Liver (tissue), 8 donors: ENCODE measurements at regions not wholly inside any gene's neighbourhood (a gene's known extent, or its start where the extent isn't known, plus 50 kb on each side); places are given as distances from the start of the nearest gene placed in this dataset.

ENCODE experiments used
- DNase-seq: peaks from one replicate; pipeline ENCODE4 v3.0.0-alpha.2; 2017; ENCODE audit warnings: low spot score
- H3K27ac ChIP-seq, 2 donors: one replicate each; pipeline ENCODE4 v1.7.0; 2013; ENCODE audit warnings: inconsistent platforms in 2 of 2, low read length in 2 of 2, control low read depth in 1 of 2, low read depth in 1 of 2, mild to moderate bottlenecking in 1 of 2
- H3K27me3 ChIP-seq, 4 donors: one replicate each; pipeline versions ENCODE4 v1.6.1 to v1.7.0; 2013; ENCODE audit warnings: low read length in 3 of 4, inconsistent platforms in 1 of 4, mild to moderate bottlenecking in 1 of 4, moderate library complexity in 1 of 4; ENCODE audit not compliant: control insufficient read depth in 4 of 4, insufficient read depth in 4 of 4
- H3K36me3 ChIP-seq, 4 donors: one replicate each; pipeline versions ENCODE4 v1.6.1 to v1.7.0; 2013; ENCODE audit warnings: low read length in 3 of 4, mild to moderate bottlenecking in 3 of 4, low read depth in 1 of 4, moderate library complexity in 1 of 4; ENCODE audit not compliant: control insufficient read depth in 4 of 4, insufficient read depth in 3 of 4
- H3K4me1 ChIP-seq, 4 donors: one replicate each; pipeline versions ENCODE4 v1.6.1 to v1.7.0; 2013; ENCODE audit warnings: low read length in 3 of 4, mild to moderate bottlenecking in 3 of 4, moderate library complexity in 1 of 4; ENCODE audit not compliant: control insufficient read depth in 4 of 4, insufficient read depth in 4 of 4
- H3K4me3 ChIP-seq, 3 donors: one replicate each; pipeline versions ENCODE4 v1.6.1 to v1.7.0; 2013; ENCODE audit warnings: low read length in 3 of 3, control low read depth in 1 of 3, low read depth in 1 of 3, mild to moderate bottlenecking in 1 of 3
- H3K9ac ChIP-seq, 2 donors: one replicate each; pipeline ENCODE4 v1.7.0; 2013; ENCODE audit warnings: low read length in 2 of 2, mild to moderate bottlenecking in 2 of 2, moderate library complexity in 2 of 2, control low read depth in 1 of 2, low read depth in 1 of 2
- H3K9me3 ChIP-seq, 4 donors: one replicate each; pipeline versions ENCODE4 v1.6.1 to v1.7.0; 2013; ENCODE audit warnings: low read length in 3 of 4; ENCODE audit not compliant: control insufficient read depth in 4 of 4
- ATF3 ChIP-seq: IDR thresholded peaks from 2 replicates; pipeline ENCODE4 v1.6.1; 2016; ENCODE audit warnings: antibody characterized with exemption
- CTCF ChIP-seq: fragments of 150-350 bp; IDR thresholded peaks from 2 replicates; pipeline ENCODE4 v1.5.1; 2017; ENCODE audit warnings: improper control_type of control experiment, low read depth, low read length; ENCODE audit not compliant: missing input control
- HNF4A ChIP-seq, 2 donors: conservative IDR thresholded peaks; 2 replicates each; pipeline ENCODE4 v1.6.1; 2016; ENCODE audit warnings: antibody characterized with exemption in 2 of 2, mild to moderate bottlenecking in 2 of 2
- HNF4G ChIP-seq: IDR thresholded peaks from 2 replicates; pipeline ENCODE4 v1.6.1; 2016; ENCODE audit warnings: antibody characterized with exemption
- JUND ChIP-seq, 2 donors: IDR thresholded peaks; 2 replicates each; pipeline ENCODE4 v1.6.1; 2016; ENCODE audit warnings: antibody characterized with exemption in 2 of 2
- MAX ChIP-seq: IDR thresholded peaks from 2 replicates; pipeline ENCODE4 v1.6.1; 2016; ENCODE audit warnings: antibody characterized with exemption
- NR2F2 ChIP-seq: IDR thresholded peaks from 2 replicates; pipeline ENCODE4 v1.6.1; 2016; ENCODE audit warnings: antibody characterized with exemption
- RAD21 ChIP-seq, 2 donors: IDR thresholded peaks; 2 replicates each; pipeline ENCODE4 v1.6.1; 2016; ENCODE audit warnings: antibody characterized with exemption in 2 of 2, mild to moderate bottlenecking in 2 of 2
- REST ChIP-seq: IDR thresholded peaks from 2 replicates; pipeline ENCODE4 v1.6.1; 2016; ENCODE audit warnings: antibody characterized with exemption, mild to moderate bottlenecking
- RXRA ChIP-seq, 2 donors: IDR thresholded peaks; 2 replicates each; pipeline ENCODE4 v1.6.1; 2017 to 2018; ENCODE audit warnings: antibody characterized with exemption in 2 of 2, mild to moderate bottlenecking in 1 of 2
- SP1 ChIP-seq: IDR thresholded peaks from 2 replicates; pipeline ENCODE4 v1.6.1; 2018; ENCODE audit warnings: antibody characterized with exemption, mild to moderate bottlenecking
- TAF1 ChIP-seq: conservative IDR thresholded peaks from 2 replicates; pipeline ENCODE4 v1.6.1; 2016; ENCODE audit warnings: antibody characterized with exemption, mild to moderate bottlenecking
- YY1 ChIP-seq: IDR thresholded peaks from 2 replicates; pipeline ENCODE4 v1.6.1; 2016; ENCODE audit warnings: antibody characterized with exemption, mild to moderate bottlenecking
- ZBTB33 ChIP-seq: IDR thresholded peaks from 2 replicates; pipeline ENCODE4 v1.6.1; 2016; ENCODE audit warnings: antibody characterized with exemption
- WGBS: extraction: QIAGEN DNeasy Blood & Tissue Kit; methylation state at CpG from one replicate; pipeline ENCODE4 v1.1.7; 2013; 5-methylcytosine and 5-hydroxymethylcytosine counted together
- donor health status: healthy.
- donor health status: healthy.
- donor health status: healthy.
- donor health status: healthy.
- donor health status: healthy.

GRCh38 chr9:89734600-89735041, 129.8 kb downstream of the GADD45G start:
- WGBS = 41% methylated on average over 10 of the region's 10 CpGs
- DNase-seq = no peak
- no peaks in the 10 kb centered on the region for H3K36me3 ChIP-seq
- peaks cover 16 to 60% (median 41%) of the 10 kb centered on the region in 4 donors for H3K4me1 ChIP-seq
- peak overlapping the region in 1 of 2 donors; percentile 56 for H3K9ac ChIP-seq
- H3K4me3 ChIP-seq = no peak overlapping the region
- TF ChIP-seq NR2F2 = no peak
- no peak for TF ChIP-seq REST
- no peak for TF ChIP-seq CTCF
- peak; percentile 87 to 92 for TF ChIP-seq JUND (IDR thresholded peaks at IDR 0.05)
- TF ChIP-seq MAX = peak; percentile 32
- peak; percentile 58 to 71 for TF ChIP-seq RAD21 (IDR thresholded peaks at IDR 0.05)
- no peak for TF ChIP-seq ZBTB33
- TF ChIP-seq RXRA (IDR thresholded peaks at IDR 0.05) = peak; percentile 82 to 84
- TF ChIP-seq HNF4G = no peak
- TF ChIP-seq TAF1 = no peak
- peak; percentile 82 to 84 for TF ChIP-seq HNF4A (conservative IDR thresholded peaks at IDR 0.05)
- TF ChIP-seq ATF3 = peak; percentile 29
- peak; percentile 70 for TF ChIP-seq SP1
- peak; percentile 49 for TF ChIP-seq YY1
- no peaks in the 10 kb centered on the region for H3K9me3 ChIP-seq
- H3K27me3 ChIP-seq = no peaks in the 10 kb centered on the region
- H3K27ac ChIP-seq = peak overlapping the region; percentile 56 to 83
